ENCODE measurements at regions not wholly inside any gene's neighbourhood (a gene's known extent, or its start where the extent isn't known, plus 50 kb on each side); places are given as distances from the start of the nearest gene placed in this dataset.
"Not testable (repeated sequence)": the region's sequence is repeated elsewhere in the genome, so short reads cannot be mapped to it uniquely, and the experiment has no call there.

DNA sequence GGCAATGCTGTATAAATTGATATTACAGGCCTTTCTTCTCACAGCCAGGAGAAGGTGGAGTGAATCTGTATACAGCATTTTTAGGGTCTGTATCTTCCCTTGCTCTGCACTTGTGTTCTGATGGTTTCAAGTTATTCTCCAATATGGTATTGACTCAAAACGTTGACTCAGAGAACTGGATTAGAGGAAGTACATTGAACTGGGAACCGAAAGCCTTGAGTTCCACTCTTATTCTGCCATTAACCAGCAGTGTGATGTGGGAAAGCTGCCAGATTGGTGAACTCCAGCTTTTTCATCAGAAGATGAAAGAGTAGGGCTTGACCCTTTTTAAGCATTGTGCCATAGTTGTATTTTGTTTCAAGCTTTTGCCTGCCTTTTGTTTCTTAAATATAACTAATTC is 167.7 kb downstream of the SPRY2 start:
- DNase-seq (ENCODE audit: low read depth), result no peak

DNA sequence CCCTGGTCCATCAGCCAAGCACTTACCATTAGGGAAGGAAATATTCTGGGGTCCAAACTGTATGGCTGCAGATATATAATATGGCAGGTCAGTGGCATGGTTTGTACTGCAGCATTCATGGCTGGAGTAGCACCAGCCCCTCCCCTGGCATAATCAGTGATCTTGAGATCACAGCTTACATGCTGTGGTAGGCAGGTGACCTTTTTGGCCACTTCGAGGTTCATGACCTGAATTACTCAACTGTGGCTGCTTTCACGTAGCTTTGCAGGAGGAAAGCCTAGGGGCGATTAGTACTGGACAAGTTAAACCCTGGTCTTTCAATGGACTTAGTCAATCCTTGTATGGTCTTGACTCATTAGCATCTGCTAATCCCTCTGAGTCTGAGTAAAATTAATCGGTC is 169.8 kb downstream of the SPRY2 start:
- DNase-seq (ENCODE audit: low read depth), result no peak

DNA sequence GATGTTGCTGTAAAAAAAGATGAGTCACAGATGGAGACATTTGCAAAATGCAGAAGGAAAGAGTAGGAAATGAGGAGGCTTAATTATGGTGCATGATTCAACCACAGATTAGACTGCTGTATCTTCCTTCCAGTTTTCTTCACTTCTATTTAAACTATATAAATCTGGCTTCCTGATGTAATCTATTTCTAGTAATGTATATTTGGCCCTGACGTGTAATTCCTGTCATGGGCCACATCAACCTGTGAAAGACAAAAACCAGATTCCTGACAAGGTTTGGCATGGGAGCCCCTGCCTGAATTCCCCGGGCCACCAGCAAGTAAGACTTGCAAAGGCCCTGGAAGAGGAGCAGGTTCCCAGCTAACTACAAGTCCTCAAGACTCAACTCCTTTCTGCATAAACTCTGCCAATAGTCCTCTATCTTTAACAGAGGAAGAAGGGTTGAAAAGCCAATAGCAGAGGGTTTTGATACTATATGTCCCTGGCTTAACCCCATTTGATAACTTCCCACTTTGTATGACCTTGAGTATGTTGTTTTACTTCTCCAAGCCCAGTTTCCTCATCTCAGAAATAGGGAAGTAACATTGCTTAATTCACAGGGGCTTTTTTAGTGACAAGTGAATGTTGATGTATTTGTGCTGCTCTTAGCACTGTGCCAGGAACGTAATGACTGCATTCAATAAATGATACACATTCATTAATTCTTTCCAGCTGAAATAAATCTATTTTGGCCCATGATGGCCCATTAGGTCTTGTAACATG is 172.7 kb downstream of the SPRY2 start:
- peak; percentile 16 for DNase-seq (ENCODE audit: low read depth)

DNA sequence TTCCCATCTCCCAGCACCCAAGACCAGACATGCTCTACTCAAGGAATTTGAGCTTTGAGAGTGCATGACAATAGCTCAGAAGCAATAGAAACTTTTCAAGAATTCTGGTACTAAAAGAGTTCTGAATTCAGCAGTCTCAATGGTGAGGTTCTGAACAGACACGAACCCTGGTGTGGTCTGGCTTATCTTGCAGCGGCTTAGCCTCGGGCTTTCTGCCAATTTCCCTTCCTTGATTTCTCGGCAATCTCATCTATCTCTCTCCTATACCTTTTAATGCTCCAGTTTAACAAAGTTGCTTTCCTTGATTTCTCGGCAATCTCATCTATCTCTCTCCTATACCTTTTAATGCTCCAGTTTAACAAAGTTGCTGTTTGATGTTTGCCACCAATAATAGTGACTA is 174.6 kb downstream of the SPRY2 start:
- no peak for DNase-seq (ENCODE audit: low read depth)

DNA sequence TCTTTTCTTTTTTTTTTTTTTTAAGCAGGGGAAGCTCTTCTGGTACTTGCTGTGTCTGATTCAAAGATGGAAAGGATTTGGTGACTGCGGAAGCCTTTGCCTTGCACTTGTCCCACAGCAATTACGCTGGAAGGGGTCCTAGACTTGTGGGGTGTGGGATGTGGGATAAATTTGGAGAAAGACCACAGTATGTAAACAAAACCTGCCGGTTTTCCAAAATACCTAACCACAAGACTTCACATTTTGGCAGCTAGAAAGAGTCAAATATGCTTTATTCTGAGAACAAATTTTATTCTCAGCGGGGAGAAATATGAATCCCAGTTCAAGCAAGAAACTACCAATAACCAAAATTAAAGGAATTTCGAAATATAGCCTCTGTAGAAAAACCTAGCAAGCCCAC is 176.5 kb downstream of the SPRY2 start:
- DNase-seq (ENCODE audit: low read depth), result no peak

DNA sequence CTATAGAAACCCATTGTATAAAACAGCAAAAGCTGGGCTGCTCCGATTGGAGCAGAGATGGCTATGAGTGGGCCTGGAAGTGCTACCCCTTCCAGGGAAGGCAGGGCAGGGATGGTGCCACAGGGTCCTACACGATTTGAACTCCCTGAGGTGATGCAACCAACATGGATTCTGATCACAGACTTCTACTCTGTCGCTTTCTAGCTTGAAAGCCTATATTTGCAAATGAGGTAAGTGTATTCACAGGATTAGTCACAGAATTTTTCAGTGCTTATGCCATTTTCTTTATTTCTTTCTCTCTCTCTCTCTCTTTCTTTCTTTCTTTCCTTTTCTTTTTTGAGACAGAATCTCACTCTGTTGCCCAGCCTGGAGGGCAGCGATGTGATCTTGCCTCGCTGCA is 179.0 kb downstream of the SPRY2 start:
- DNase-seq (ENCODE audit: low read depth), result no peak

DNA sequence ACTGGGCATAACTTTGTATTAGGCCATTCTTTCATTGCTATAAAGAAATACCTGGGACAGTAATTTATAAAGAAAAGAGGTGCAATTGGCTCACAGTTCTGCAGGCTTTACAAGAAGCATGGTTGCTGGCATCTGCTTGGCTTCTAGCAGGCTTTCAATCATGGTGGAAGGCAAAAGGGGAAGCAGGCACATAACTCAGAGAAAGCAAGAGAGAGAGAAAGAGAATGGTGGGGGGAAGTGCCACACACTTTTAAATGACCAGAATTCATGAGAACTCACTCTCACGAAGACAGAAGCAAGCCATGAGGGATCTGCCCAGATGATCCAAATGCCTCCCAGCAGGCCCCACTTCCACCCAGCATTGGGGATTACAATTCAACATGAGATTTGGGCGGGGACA is 179.7 kb downstream of the SPRY2 start:
- DNase-seq (ENCODE audit: low read depth), result no peak

DNA sequence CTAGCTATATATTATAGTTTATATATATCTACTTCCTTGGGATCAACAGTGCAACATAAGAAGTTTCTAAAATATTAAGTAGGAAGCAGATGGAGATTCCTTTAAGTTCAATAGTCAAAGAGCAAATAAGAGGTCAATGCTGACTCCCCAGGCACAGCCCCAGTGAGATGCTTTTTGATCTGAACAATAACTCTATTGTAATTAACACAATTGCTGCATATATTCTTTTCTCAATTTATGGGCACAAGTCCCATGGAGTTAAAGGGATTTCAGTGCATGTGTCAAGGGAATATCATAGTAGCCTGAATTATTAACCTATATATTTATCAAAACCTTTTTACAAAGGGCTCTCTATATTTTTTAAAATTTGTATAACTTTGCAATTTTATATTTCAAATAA is 180.8 kb downstream of the SPRY2 start:
- no peak for DNase-seq (ENCODE audit: low read depth)

DNA sequence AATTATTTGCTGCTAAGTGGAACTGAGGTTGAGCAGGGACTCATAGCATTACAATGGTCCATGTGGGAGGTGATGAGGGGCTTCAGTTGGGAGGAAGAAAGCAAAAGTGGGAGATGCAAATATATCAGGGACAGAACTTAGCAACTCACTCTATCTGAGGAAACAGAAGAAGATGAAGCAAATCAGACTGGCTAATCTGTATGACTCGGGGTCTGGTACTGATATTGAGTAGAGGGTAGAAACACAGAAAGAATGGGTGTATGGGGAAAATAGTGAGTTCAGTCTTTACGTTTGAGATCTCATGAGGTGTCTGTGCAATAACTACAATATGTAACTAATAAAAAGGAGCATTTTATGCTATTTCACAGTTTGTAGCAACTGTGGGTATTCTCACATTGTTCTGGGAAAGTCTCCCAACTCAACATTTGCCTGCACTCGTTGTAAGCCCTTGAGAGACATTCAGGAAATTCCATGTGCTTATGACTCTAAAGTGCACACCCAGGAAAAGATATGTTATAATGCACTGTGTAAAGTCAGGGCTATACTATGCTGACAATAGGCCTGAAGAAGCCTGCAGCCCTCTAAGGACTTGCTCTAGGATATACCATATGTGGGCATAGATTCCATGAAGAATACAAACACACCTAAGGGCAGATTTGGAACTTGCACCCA is 183.5 kb downstream of the SPRY2 start:
- no peak for DNase-seq (ENCODE audit: low read depth)

DNA sequence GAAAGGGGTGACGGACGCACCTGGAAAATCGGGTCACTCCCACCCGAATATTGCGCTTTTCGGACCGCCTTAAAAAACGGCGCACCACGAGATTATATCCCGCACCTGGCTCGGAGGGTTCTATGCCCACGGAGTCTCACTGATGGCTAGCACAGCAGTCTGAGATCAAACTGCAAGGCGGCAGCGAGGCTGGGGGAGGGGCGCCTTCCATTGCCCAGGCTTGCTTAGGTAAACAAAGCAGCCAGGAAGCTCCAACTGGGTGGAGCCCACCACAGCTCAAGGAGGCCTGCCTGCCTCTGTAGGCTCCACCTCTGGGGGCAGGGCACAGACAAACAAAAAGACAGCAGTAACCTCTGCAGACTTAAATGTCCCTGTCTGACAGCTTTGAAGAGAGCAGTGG is 188.8 kb downstream of the SPRY2 start:
- not testable (repeated sequence) for DNase-seq (ENCODE audit: low read depth)

DNA sequence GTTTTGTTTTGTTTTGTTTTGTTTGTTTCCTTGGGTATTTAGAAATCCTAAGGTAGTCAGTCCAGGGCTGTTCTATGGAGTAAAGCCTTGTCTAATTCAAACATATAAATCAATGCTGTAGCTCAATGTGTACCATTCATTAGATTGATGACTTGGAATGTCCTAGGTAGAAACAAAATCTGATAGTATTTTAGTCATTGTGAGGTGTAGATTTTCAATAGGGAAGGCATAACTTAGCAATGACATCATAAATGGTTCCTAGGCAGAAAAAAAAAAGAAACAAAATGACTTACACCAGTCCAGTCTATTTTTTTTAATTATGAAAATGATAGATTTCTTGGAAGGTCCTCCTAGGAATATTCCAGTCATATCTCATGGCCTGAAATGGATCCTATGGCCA is 189.9 kb downstream of the SPRY2 start:
- no peak for DNase-seq (ENCODE audit: low read depth)

DNA sequence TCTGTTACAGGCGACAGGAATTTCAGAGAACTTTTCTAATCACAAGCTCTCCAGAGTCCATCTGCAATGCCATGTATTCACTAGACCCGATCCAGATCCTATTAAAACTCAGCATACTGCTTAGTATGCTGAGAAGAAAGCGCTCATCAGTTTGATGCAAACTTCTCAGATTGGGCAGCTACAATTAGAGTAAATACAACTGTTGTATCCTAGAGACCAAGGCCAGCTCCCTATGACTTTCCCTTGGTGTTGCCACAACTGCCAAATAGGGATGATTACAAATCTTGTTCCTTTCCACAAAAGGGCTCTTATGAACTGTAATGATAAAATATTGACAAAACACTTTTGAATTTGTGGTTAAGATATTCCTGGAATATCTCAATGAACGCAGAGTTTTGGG is 191.2 kb downstream of the SPRY2 start:
- no peak for DNase-seq (ENCODE audit: low read depth)

DNA sequence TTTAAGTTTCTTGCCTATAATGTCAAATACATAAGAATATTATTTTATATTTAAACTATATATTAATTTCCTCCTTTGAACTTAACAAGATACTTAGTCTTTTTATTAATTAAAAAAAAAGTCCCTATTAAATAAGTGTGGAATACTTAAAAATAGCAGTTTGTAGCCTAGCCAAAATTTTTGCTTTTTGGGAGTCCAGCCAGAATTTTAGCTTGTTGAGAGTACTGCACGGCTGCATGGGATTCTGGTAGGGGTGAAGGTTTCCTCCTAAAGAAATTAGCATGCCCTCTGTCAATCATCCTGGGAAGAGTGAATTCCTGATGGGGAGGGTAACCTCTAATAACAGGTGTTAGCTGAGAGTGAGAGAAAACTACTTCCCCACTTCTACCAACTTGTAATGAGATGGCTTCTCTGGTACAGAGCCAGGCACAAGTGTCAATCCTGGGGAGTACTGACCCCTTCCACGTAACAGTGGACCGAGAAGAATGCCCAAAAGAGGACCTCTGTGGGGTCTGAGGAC is 195.7 kb downstream of the SPRY2 start:
- DNase-seq (ENCODE audit: low read depth), result no peak

DNA sequence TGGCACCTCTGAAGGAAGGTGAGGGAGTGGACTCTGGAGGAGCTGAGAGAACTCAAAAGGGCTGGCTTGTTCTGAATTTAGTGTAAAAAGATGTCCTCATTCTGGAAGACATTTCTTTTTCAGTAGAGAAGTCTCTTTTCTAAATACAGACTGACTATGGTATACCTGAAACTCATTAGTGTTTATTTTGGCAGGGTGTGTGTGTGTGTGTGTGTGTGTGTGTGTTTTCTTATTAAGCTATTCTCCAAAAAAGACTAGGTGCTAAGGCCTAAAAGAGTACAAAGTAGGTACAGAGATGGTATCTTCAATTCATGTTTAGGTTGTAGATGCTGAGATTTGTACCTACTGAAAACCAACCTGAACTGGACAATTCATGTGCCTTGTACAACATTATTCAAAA is 196.4 kb downstream of the SPRY2 start:
- no peak for DNase-seq (ENCODE audit: low read depth)

DNA sequence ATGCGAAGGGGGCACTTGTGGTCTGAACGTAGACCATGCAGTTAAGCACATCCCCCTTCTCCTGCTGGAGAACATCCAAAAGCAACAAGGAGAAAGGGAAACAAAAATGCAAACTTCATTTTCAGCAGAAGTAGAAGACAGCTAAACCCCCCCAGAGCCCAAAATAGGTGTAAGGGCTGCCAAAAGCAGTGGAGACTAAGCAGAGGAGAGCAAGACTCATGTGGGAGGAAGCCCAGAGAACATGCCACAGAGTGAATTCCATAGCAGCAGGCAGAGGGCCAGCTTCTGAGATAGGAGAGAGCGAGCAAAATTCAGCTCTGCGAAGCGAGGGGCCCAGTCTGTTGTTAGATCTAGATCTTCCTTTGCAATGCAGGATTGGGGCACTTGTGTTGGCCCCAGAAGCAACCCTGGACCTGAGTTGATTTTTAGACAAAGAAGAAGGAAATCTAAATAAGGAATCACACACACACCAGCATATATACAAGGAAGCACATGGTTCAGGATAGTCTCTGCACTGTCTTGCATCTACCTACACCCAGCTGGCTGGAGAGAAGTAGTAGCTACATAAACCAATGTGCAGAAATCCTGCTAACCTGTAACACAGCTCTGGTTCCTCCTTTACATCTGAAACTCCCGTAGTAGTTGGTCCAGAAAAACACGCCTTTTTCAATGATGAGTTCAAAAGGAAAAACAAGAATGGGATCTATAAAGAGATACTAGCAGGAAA is 199.6 kb downstream of the SPRY2 start:
- no peak for DNase-seq (ENCODE audit: low read depth)

DNA sequence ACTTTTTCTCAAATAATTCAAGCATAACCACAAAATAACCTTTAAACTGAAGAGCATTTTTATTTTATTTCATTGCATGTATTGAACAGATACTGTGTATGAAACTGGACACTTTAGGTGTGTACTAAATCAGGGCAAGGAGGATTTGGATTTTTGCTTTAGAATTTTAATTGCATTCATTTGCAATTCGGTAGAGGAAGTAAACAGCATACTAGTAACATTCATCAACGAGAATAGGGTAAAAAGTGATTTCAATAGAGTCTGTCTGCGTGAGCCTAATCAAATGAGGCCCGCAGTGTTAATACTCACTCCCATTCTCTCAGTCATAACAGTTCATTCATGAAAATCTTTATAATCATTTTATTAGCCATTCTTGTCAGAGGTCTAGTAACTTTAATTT is 200.2 kb downstream of the SPRY2 start:
- no peak for DNase-seq (ENCODE audit: low read depth)

DNA sequence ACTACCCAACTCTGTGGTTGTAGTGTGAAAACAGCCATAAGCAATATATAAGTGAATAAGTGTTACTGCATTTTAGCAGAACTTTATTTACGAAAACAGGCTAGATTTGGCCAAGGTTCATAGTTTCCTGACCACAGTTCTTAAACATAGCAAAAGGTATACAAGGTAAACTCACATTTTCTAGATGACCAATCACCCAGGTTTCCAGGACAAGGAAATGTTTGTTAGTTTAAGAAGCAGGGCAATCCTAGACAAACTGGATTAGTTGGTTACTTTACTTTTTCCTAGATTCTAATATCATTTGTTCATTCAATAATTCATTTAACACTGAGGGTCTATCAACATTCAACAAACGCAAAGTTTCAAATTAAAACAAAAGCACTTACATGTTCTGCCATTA is 201.7 kb downstream of the SPRY2 start:
- no peak for DNase-seq (ENCODE audit: low read depth)

DNA sequence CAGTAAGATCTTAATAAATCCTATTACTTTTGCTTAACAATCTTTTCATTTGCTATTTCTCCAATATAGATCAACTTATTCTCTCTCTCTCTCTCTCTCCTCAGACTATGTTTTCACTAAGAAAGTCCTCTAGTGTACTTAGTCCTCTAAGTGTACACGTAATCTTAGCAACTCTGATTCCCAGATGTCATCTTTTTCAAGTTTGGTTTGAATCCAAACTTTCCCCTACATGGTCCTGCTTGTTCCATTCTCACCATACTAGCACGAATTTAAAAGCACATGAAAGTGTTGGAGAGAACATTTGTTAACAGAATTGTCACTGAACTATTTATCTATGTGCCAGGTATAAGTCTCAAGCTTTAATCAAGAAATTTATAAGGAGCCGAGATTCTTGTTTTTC is 202.9 kb downstream of the SPRY2 start:
- DNase-seq (ENCODE audit: low read depth), result no peak

DNA sequence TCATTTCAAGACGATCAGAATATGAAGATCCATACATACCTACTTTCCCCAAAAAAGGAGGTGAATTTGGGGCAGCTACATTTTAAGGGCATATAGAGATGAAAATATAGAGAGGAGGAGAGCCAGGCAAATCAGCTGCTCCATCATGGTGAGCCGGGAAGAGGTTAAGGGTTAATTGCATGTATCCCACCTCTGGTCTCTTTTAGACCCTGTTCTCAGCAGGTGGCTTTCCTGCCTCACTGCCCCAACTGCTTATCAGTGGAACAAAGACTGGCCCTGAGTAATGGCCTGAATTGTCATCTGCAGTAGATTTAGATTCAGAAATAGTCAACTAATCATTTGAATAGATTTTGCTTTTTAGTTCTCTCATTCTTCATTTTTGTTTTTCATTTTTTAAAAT is 206.6 kb downstream of the SPRY2 start:
- no peak for DNase-seq (ENCODE audit: low read depth)

DNA sequence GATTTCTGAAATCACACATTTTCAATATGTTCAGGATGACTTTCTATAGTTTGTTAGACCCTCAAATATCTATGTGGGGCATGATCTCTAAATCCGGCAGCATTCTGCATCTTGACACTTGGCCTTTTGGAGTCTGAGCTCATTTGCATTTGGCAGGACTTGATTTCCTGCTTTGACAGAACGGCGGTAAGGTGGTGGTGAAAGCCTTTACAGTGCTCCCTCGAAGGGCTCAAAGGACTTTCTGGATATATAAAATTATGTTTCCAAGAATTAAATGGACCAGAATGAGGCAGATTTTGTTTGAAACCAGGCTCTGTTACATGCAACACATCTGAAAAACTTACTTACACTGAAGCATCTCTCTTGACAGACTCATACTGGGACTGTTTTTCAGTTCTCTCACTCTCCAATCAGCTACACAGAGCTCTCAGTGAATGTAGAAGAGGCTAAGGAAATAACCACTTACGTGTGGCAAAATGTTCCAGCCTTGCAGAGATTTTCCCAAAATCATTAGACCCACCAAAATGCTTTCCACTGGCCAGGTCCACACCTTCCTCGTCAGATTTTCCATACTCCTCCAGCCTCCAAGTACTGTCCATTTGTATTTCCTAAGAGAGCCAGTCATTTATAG is 207.2 kb downstream of the SPRY2 start:
- DNase-seq (ENCODE audit: low read depth), result no peak

DNA sequence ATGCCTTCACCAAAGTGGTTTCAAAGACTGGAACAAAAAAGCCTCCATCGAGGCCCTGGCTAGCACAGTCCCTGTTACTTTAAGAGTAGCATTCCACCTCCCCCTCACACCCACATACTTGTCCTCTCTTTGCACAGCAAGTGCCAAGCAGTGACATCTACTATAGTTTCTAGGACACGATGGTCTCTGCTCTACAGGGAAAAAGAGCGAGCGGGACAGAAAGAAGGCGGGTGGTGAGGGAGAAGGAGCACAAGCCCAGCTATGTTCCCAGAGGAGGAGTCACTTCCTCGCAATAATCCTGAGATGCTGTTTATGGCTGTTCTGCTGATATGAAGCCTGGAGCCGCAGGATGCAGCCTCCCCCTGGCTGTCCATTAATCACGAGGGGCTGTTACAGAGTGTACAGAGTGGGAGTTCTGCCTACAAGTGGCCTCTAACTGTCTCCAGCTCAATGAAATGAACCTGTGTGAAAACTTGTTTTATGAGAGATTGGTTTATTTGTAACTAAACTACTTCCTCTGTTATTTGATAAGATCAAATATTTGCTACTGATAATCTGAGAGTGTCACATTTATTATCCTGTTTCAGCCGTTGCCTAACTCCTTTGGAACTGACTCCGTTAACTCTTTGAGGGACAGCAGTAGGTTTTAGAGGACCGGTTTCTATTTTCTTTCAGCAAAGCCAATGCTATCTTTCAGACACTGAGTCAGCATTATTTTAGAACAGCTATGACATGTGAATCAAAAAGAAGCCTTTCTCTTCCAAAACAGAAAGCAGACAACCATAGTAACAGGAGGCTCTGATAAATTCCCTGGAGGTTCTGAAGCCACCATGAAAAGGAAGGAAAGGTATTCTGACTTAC is 208.0 kb downstream of the SPRY2 start:
- no peak for DNase-seq (ENCODE audit: low read depth)

DNA sequence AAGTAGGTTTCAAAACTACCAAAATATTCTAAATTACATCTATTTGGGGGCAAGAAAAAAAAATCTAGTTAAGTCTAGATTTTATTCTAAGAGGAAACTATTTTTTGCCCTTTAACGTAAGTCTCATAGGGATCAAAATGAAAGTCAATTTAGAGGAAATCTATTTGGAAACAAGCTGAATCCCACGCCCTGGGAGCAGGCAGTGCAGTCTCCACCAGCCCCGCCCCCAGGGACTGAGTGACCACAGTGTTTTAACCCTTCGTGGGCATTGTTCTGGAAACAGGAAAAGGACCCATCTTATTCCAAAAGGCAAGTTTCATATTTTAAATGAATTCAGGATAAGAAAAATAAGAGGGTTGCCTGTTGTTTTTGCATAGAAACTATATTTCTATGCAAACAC is 209.7 kb downstream of the SPRY2 start:
- no peak for DNase-seq (ENCODE audit: low read depth)

Measured in GM04504 (cell line).